Adrenal gland (tissue), 9 donors: ENCODE measurements at regions not wholly inside any gene's neighbourhood (a gene's known extent, or its start where the extent isn't known, plus 50 kb on each side); places are given as distances from the start of the nearest gene placed in this dataset.

Experiments used
- DNase-seq, 7 donors: peaks; one replicate each; pipeline ENCODE4 v3.0.0-alpha.2; 2019 to 2020
- H3K27ac ChIP-seq, 5 donors: fragments of 200-600 bp; sonication (generic) in 4 of 5; 1 replicate in 3 of 5; 2 replicates in 2 of 5; pipeline versions ENCODE4 v1.5.1 to v1.8.0; 2016 to 2020; ENCODE audit warnings: mild to moderate bottlenecking in 1 of 5
- H3K27me3 ChIP-seq: fragments of 200-600 bp; 2 replicates; pipeline ENCODE4 v1.8.0; 2021
- H3K36me3 ChIP-seq, 2 donors: fragments of 200-600 bp; replicated peaks in 1 of 2; 1 replicate in 1 of 2; 2 replicates in 1 of 2; pipeline versions ENCODE4 v1.5.1 to v1.8.0; 2018 to 2022
- H3K4me1 ChIP-seq, 2 donors: fragments of 200-600 bp; replicated peaks in 1 of 2; 1 replicate in 1 of 2; 2 replicates in 1 of 2; pipeline versions ENCODE4 v1.5.1 to v1.8.0; 2018 to 2021
- H3K4me3 ChIP-seq, 4 donors: fragments of 200-600 bp; sonication (generic) in 3 of 4; one replicate each; pipeline ENCODE4 v1.5.1; 2016 to 2018
- H3K9me3 ChIP-seq, 3 donors: fragments of 200-600 bp; sonication (generic) in 1 of 3; replicated peaks in 1 of 3; 1 replicate in 2 of 3; 2 replicates in 1 of 3; pipeline versions ENCODE4 v1.5.1 to v1.8.0; 2016 to 2021
- CTCF ChIP-seq, 6 experiments: fragments of 450-650 bp in 4 of 6; fragments of 200-600 bp in 2 of 6; sonication (generic) in 1 of 6; IDR thresholded peaks; 1 replicate in 5 of 6; 2 replicates in 1 of 6; pipeline versions ENCODE4 v1.5.1 to v1.8.0; 2016 to 2021; ENCODE audit warnings: antibody characterized with exemption in 6 of 6, mild to moderate bottlenecking in 2 of 6, moderate library complexity in 1 of 6
- POLR2A ChIP-seq, 2 donors: fragments of 450-650 bp; IDR thresholded peaks; one replicate each; pipeline ENCODE4 v1.6.1; 2017; ENCODE audit warnings: antibody characterized with exemption in 2 of 2, mild to moderate bottlenecking in 2 of 2, moderate library complexity in 1 of 2
- WGBS, 4 donors: extraction: QIAGEN DNeasy Blood & Tissue Kit in 2 of 4; methylation state at CpG; one replicate each; pipeline versions ENCODE4 v1.1.5 to v1.1.7; 2013 to 2017; 5-methylcytosine and 5-hydroxymethylcytosine counted together
- intact Hi-C, 2 donors: fragments of 100-400 bp; cut with DNase I; formaldehyde crosslinking; loops; one replicate each; pipeline versions ENCODE4 v1.14.1 to v1.15.0; 2022 to 2023
- donor health status: healthy with polysubstance abuse.
- donor health status: Bipolar disorder and iron deficiency.
- donor health status: DM: yes; HTN: yes; CAD: no.
- donor health status: DM: no; HTN: no; CAD: no.
- donor health status: DM: no; HTN: no; CAD: no.

GRCh38 chr5:142422429-142422828 lies 97.6 kb upstream of the SPRY4 start:
- no peaks in the 10 kb centered on the region for H3K27me3 ChIP-seq
- DNase-seq, result no peak
- H3K27ac ChIP-seq, result no peak overlapping the region
- H3K36me3 ChIP-seq, result no peaks in the 10 kb centered on the region
- no peak overlapping the region for H3K4me3 ChIP-seq
- TF ChIP-seq POLR2A (IDR thresholded peaks at IDR 0.05) (no peak), CTCF (IDR thresholded peaks at IDR 0.05) (no peak)
- peaks cover 0 to 9% of the 10 kb centered on the region in 2 donors for H3K4me1 ChIP-seq
- intact Hi-C loops, result no loop called here
- H3K9me3 ChIP-seq, result no peaks in the 10 kb centered on the region

- DNase-seq, result no peak
- H3K9me3 ChIP-seq, result no peaks in the 10 kb centered on the region
- H3K27ac ChIP-seq, result no peak overlapping the region
- no peaks in the 10 kb centered on the region for H3K27me3 ChIP-seq
- WGBS, 4 donors, result 71 to 83% (median 77%) methylated on average over 1 of the region's 1 CpG
- H3K4me3 ChIP-seq, result no peak overlapping the region
- no peak for TF ChIP-seq POLR2A (IDR thresholded peaks at IDR 0.05)
- no peak for TF ChIP-seq CTCF (IDR thresholded peaks at IDR 0.05)
- peaks cover 0 to 9% of the 10 kb centered on the region in 2 donors for H3K4me1 ChIP-seq
- intact Hi-C loops, result no loop called here
- no peaks in the 10 kb centered on the region for H3K36me3 ChIP-seq
Measured at GRCh38 chr5:142421621-142422397, 97.0 kb upstream of the SPRY4 start.

GRCh38 chr5:142421228-142421617 lies 96.4 kb upstream of the SPRY4 start:
- Histone ChIP-seq H3K27me3 (no peaks in the 10 kb centered on the region), H3K36me3 (no peaks in the 10 kb centered on the region), H3K27ac (no peak overlapping the region), H3K4me1 (peaks cover 0 to 9% of the 10 kb centered on the region in 2 donors), H3K9me3 (no peaks in the 10 kb centered on the region), H3K4me3 (no peak overlapping the region)
- no peak for DNase-seq
- TF ChIP-seq CTCF (IDR thresholded peaks at IDR 0.05) (no peak), POLR2A (IDR thresholded peaks at IDR 0.05) (no peak)
- WGBS, 4 donors, result 77 to 85% (median 79%) methylated on average over 5 of the region's 5 CpGs
- intact Hi-C loops, result no loop called here

- no peak overlapping the region for H3K4me3 ChIP-seq
- TF ChIP-seq POLR2A (IDR thresholded peaks at IDR 0.05) (no peak), CTCF (IDR thresholded peaks at IDR 0.05) (no peak)
- H3K27me3 ChIP-seq, result no peaks in the 10 kb centered on the region
- DNase-seq, result no peak
- 71 to 81% (median 80%) methylated on average over 3 of the region's 3 CpGs for WGBS, 4 donors
- no peaks in the 10 kb centered on the region for H3K9me3 ChIP-seq
- H3K36me3 ChIP-seq, result no peaks in the 10 kb centered on the region
- H3K4me1 ChIP-seq, result peaks cover 0 to 4% of the 10 kb centered on the region in 2 donors
- intact Hi-C loops, result no loop called here
- no peak overlapping the region for H3K27ac ChIP-seq
Measured at GRCh38 chr5:142420561-142421227, 95.9 kb upstream of the SPRY4 start.
